ENCODE measurements at regions not wholly inside any gene's neighbourhood (a gene's known extent, or its start where the extent isn't known, plus 50 kb on each side); places are given as distances from the start of the nearest gene placed in this dataset.
"Not testable (repeated sequence)": the region's sequence is repeated elsewhere in the genome, so short reads cannot be mapped to it uniquely, and the experiment has no call there.

- DNase-seq (ENCODE audit: low read depth): no peak
These were observed 102.2 kb downstream of the TMX1 start for GRCh38 chr14:51342226-51342625.

GRCh38 chr14:51351997-51352396, 112.0 kb downstream of the TMX1 start:
- no peak for DNase-seq (ENCODE audit: low read depth)

GRCh38 chr14:51353901-51354300, 113.9 kb downstream of the TMX1 start:
- DNase-seq (ENCODE audit: low read depth): no peak

DNA sequence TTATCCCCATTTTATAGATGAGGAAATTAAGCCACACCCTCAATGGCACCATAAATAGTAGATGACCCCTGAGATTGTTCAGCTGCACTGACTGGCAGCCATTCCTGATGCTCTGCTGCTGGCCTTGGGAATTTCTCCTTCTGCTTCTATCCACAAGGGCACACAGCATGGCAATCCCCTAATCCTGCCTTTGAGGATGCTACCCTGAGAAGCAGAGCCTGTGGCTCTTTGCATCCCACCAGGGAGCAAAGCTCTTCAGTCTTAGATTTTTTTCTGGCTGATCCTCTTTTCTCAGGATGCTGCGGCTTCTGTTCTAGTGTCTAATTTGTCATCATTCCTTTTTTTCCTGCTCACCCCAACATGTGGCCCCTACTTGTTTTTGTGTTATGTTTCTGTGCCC, 114.8 kb downstream of the TMX1 start:
- DNase-seq (ENCODE audit: low read depth): no peak

DNA sequence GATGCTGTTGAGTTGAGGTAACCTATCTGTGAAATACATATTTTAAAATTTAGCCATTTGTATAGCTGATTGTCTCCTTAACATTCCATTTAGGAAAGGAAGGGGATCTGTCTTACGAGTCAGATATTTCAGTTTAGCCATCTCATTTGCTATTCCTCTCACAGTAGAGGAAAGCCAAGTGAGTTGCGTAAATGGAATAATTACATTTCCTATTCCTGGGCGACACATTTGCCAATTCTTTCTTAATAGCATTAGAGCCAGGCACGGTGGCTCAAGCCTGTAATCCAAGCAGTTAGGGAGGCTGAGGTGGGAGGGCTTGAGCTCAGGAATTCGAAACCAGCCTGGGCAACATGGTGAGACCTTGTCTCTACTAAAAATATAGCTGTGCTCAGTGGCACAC, 116.3 kb downstream of the TMX1 start:
- no peak for DNase-seq (ENCODE audit: low read depth)

- no peak for DNase-seq (ENCODE audit: low read depth)
These were observed 117.2 kb downstream of the TMX1 start for GRCh38 chr14:51357250-51357649.

GRCh38 chr14:51360592-51360991, 120.5 kb downstream of the TMX1 start:
- no peak for DNase-seq (ENCODE audit: low read depth)

GRCh38 chr14:51365241-51365965, 125.4 kb downstream of the TMX1 start:
- DNase-seq (ENCODE audit: low read depth): no peak

DNA sequence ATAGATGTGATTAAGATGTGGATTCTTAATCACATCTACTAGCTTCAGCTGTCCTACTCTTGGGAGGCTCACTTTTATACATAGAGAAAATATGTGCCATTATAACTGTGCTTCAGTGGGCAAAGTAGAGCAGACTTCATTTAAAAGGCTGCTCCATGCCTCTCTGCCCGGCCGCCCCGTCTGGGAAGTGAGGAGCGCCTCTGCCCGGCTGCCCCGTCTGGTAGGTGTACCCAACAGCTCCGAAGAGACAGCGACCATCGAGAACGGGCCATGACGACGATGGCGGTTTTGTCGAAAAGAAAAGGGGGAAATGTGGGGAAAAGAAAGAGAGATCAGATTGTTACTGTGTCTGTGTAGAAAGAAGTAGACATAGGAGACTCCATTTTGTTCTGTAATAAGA, 126.4 kb downstream of the TMX1 start:
- not testable (repeated sequence) for DNase-seq (ENCODE audit: low read depth)

- DNase-seq (ENCODE audit: low read depth): not testable (repeated sequence)
These were observed 127.0 kb downstream of the TMX1 start for GRCh38 chr14:51366866-51367599.

DNA sequence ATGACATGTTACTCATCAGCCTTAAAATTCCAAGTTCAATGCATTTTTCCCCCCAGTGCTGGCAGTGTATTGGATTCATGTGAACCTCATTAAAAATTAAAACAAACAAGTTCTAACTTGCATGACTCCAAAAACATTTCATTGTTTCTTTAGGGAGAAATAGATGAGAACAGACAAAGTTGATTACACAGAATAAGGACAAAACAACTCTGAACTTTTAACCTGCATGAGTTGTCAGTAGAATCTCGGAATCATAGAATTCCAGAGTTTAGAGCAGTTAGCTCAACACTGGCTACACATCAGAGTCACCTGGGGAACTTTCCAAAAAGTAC, 127.5 kb downstream of the TMX1 start:
- no peak for DNase-seq (ENCODE audit: low read depth)

DNA sequence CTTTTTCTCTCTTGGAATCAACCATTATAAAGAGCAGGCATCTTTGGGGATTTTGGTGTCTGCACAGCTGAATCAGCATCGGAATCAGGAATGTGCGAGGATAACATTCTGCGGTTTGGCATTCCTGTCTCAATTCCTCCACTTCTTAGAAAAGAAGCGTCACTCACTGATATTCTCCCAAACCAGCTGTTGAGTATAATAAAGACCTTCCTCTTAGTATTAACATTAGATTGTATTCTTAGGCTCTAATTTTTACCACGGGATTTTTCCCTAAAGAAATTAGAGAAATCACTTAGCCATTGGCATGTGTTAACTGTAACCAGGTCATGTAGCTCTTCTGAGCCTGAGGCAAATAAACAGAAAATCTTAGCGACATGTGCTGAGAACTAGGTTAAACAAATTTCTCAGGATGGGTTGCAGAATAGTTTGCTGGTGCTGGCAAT, 128.7 kb downstream of the TMX1 start:
- DNase-seq (ENCODE audit: low read depth): no peak

DNA sequence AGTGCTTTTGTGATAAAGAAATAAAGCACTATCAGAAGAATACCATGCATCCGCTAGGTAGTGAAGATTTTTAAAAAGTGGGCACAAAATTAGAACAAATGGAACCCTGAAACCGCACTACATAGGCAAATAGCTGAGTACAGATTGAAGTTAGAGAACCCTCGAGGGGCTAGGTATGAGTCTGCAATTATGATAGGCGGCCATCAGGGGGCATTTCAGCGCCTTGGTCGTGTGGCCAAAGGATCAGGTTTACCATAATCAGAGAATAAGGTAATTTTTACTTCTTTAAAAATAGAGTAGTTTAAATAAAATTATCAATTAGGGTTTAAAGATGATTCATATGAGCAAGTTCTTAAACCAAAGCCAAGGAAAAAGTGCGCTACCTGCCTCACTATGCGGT, 129.8 kb downstream of the TMX1 start:
- DNase-seq (ENCODE audit: low read depth): peak; percentile 4

GRCh38 chr14:51370758-51371386, 130.8 kb downstream of the TMX1 start:
- DNase-seq (ENCODE audit: low read depth): no peak

- DNase-seq (ENCODE audit: low read depth): not testable (repeated sequence)
These were observed 137.1 kb downstream of the TMX1 start for GRCh38 chr14:51377186-51377585.

DNA sequence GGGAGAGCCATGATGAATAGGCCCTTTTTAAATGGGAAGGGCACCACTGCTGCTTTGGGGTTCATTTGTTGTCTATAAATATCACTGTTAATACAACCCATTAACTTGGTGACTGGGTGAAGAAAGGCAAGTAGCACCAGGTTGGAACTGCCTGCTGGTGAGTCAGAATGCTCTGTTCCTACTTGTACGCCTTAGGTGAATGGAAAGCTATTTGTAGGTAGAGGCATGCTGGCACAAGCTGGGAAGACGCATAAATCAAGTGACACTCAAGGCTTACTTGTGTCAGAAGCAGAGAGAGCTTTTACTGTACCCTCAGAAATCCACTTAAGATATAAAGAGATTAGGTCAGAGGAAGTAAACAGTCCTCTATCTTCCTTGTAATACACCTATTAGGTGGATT, 142.5 kb downstream of the TMX1 start:
- no peak for DNase-seq (ENCODE audit: low read depth)

DNA sequence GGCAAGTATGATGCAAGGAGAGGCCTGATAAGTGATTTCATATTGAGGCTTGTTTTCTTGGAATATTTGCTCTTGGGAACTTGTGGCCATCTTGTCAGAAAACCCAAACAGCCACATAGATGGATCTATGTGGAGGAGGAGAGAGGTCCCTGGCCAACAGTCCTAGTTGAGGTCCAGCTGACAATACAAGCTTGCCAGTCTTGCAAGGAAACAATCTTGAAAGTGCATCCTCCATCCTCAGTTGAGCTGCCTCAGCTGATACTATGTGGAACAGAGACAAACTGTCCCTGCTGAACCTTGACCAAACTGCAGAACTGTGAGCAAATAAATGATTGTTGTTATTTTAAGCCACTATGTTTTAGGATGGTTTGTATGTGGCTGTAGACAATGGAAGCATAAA, 146.4 kb downstream of the TMX1 start:
- DNase-seq (ENCODE audit: low read depth): no peak

DNA sequence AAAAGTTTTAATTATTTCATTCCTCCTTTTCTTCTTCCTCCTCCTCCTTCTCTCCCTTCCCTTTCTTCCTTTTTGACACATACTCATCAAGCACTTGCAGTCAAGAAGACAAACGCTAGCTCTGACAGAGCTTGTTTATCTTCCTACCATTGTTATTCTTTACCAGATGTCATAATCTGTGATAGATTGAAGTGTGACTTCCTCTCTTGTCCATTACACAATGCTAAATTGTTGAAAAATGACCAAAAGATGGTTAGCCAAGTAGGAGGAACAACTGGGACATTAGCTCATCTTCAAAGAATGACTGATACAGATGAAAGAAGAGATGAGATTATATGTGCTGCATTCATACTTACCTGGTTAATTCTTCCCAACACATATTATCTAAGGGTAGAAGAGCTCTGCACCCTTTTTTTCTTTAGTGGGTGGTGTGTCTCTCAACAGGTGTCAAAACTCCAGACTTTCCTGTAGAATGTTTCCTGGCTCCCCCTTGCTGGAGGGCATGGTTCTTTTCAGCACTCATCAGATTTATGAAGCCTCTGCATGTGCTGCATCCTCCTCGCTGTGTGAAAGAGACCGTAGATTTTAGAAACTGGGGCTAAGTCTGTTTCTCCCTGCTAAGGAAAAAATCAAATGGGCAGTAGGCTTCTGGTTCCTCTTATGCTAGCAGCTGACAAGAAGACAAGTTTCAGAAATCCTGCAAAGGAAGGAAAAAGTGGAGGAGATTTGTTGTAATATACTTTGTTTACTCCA, 147.1 kb downstream of the TMX1 start:
- no peak for DNase-seq (ENCODE audit: low read depth)

DNA sequence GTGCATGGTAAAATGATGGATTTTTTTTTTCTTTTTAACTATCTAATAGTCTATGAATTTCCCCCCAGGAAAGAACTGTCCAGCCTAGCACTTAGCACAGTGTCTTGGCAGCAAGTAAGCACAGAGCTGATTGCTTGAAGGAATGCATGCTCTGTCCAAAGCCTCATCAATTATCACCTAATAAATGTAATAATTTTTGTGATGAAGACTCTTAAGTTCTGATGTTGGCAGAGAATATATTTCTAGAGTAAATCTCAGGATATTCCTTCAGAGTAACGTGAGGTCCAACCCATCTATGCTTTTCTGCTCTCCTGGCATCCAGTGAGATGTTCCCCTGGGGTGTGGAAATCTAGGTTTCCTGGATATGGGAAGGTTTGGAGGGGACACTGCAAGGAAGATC, 152.4 kb downstream of the TMX1 start:
- DNase-seq (ENCODE audit: low read depth): no peak

DNA sequence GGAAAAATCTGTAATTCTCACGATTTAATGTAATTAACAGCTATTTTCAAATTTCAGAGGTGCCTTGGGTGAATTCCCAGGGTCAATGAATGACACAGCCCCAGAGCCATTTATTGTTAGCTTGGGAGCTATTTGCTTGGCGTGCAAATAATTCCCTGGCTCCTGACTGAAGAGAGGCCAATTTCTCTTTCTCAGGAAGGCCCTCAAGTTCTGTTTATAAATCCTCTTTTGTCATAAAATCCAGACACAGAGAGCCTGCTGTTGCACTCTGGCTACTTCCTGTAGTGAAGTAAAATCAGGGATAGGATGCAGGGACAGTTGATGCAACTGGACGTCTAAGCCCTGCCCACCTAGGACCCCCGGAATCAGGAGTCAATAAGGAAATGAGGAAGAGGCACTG, 154.3 kb downstream of the TMX1 start:
- DNase-seq (ENCODE audit: low read depth): no peak

- no peak for DNase-seq (ENCODE audit: low read depth)
These were observed 154.8 kb downstream of the TMX1 start for GRCh38 chr14:51394804-51395203.

- no peak for DNase-seq (ENCODE audit: low read depth)
These were observed 155.4 kb downstream of the TMX1 start for GRCh38 chr14:51395361-51395849.

Data from stimulated activated CD8-positive, alpha-beta memory T cell treated with anti-CD3 and anti-CD28 coated beads, Interleukin-4, amount 100 ng/mL, for 24 hours (primary cell).